ENCODE measurements at regions not wholly inside any gene's neighbourhood (a gene's known extent, or its start where the extent isn't known, plus 50 kb on each side); places are given as distances from the start of the nearest gene placed in this dataset.

DNA sequence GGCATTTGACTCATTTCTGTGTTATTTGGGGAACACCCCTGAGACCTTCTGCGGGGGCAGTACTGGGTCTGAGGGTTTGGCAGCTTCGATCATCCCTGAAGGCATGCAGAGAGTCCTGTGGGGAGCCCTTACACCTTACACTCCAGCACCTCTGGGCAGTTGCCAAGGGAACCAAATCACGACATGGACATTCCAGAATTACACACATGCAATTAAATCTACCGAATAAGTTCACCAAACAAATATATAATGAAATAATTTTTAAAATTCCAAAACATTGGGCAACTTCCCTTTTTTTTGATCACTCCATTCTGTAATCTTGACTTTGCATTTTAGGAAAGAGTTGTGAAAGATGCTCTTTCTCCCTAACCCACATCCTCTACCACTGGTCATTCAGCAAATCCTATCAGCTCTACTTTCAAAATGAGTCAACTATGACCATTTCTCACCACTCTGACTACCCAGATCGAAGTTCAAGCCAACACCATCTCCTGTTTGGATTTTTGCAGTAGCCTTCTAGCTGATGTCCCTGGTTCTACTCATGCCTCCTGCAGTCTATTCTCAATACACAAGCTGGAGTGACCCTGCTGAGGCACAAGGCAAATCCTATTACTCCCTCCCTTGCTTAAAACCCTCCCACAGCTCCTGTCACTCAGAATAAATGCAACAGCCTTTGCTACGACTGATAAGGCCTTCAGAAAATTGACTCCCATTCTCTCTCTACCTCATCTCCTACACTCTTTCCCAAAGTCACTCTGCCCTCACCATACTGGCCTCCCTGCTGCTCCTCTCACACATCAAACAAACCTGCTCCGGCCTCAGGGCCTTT lies 533.3 kb downstream of the HACE1 start:
- TF ChIP-seq, protein P1, sequence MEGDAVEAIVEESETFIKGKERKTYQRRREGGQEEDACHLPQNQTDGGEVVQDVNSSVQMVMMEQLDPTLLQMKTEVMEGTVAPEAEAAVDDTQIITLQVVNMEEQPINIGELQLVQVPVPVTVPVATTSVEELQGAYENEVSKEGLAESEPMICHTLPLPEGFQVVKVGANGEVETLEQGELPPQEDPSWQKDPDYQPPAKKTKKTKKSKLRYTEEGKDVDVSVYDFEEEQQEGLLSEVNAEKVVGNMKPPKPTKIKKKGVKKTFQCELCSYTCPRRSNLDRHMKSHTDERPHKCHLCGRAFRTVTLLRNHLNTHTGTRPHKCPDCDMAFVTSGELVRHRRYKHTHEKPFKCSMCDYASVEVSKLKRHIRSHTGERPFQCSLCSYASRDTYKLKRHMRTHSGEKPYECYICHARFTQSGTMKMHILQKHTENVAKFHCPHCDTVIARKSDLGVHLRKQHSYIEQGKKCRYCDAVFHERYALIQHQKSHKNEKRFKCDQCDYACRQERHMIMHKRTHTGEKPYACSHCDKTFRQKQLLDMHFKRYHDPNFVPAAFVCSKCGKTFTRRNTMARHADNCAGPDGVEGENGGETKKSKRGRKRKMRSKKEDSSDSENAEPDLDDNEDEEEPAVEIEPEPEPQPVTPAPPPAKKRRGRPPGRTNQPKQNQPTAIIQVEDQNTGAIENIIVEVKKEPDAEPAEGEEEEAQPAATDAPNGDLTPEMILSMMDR (conservative IDR thresholded peaks at IDR 0.05 in 1 of 2, IDR thresholded peaks at IDR 0.05 in 1 of 2; ENCODE audit: extremely low read depth in 1 of 2, insufficient read depth in 1 of 2, low read depth in 1 of 2, low read length in 2 of 2), result no peak
- TF ChIP-seq EZH2 (IDR thresholded peaks at IDR 0.05; ENCODE audit: borderline replicate concordance, low read length), result no peak
